NCI-H1436 treated with DMSO at 0.1 percent for 48 hours (cell line): ENCODE measurements at regions not wholly inside any gene's neighbourhood (a gene's known extent, or its start where the extent isn't known, plus 50 kb on each side); places are given as distances from the start of the nearest gene placed in this dataset.

ENCODE experiments used
- DNase-seq: peaks from one replicate; lab custom pipeline; 2025; lab: John Stamatoyannopoulos, UW

- DNase-seq, result peak; percentile 3
Observed at GRCh38 chr18:68623342-68623741, 91.6 kb downstream of the TMX3 start.

- no peak for DNase-seq
Observed at GRCh38 chr18:68611311-68611710, 103.6 kb downstream of the TMX3 start.

DNA sequence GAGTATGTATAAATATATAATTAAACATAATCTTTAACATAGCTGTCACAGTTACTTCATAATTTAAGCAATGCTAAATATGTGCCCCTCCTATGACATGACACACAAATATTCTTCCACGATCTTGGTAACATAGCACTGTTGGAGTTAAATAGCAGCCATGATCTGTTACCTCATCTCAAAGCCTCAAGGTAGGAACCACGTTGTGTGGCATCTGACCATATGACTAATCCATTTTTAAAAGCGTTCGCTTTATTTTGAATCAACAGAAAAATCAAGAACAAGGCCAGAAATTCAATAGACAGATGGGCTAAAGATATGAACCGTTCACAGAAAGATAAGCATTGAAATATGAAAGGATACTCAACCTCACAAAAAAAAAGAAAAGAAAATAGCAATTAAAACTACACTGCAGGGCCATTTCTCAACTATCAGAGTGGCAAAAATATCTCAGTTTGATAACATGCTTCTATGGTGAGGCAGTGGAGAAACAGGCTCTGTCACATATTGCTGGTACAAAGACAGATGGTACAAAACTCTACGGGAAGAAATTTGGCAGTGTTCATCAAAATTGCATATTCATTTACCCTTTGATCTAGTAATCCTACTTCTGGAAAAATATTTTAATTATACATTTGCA is 105.9 kb downstream of the TMX3 start:
- no peak for DNase-seq

- DNase-seq, result no peak
Observed at GRCh38 chr18:68607852-68608251, 107.1 kb downstream of the TMX3 start.

DNA sequence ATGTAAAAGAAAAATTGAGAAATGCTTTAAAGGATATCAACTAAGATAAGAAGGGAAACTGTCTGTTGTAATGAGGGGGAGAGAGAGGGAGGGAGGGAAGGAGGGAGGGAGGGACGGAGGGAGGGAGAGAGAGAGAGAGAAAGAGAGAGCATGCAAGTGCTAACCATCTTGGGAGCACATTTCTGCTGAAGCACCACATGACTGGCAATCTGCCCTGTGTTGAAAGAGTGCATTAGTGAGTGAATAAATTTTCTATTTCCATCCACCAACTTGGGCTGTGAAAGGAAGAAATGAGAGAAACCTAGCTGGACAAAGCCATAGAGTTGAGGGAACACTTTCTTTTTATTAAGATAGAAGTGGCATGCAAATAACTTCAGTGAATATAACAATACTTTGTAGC is 110.7 kb downstream of the TMX3 start:
- DNase-seq, result no peak

- no peak for DNase-seq
Observed at GRCh38 chr18:68596016-68596415, 118.9 kb downstream of the TMX3 start.

GRCh38 chr18:68588169-68588568 is 126.7 kb downstream of the TMX3 start:
- no peak for DNase-seq

GRCh38 chr18:68583685-68584084 is 131.2 kb downstream of the TMX3 start:
- DNase-seq, result no peak

DNA sequence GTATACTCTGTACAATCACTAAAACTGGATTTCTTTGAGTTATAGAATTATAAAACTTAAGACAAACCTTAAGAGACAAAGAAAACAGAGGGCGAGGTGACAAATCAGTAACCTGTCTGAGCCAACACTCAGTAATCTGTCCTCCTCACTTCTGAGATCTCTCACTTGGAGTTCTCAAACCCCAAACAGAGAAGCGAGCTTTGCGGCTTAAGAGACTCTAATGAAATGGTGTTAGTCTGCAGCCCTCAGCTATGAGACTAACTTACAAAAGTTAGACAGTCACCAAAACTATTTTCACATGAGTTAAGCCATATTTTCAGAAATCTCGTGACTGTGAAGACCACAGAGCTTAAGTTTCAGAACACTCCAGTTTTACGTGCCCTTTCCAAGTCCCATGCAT is 140.6 kb downstream of the TMX3 start:
- DNase-seq, result no peak

DNA sequence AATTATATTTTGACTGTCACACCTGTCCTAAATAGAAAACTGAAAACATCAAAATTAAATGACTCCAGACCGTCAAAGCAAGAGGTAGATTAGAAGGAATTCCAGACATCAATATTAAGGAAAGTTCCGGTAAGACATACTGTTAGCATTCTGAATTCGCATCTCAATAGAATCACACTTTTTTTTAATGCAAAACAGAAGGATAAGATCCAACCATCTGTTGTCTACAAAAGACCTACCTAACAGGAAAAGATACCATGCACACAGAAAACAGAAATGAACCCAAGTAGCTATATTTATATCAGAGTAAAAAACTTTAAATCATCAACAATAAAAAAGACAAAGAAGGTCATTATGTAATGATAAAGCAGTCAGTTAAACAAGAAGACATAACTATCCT is 145.0 kb downstream of the TMX3 start:
- DNase-seq, result no peak

DNA sequence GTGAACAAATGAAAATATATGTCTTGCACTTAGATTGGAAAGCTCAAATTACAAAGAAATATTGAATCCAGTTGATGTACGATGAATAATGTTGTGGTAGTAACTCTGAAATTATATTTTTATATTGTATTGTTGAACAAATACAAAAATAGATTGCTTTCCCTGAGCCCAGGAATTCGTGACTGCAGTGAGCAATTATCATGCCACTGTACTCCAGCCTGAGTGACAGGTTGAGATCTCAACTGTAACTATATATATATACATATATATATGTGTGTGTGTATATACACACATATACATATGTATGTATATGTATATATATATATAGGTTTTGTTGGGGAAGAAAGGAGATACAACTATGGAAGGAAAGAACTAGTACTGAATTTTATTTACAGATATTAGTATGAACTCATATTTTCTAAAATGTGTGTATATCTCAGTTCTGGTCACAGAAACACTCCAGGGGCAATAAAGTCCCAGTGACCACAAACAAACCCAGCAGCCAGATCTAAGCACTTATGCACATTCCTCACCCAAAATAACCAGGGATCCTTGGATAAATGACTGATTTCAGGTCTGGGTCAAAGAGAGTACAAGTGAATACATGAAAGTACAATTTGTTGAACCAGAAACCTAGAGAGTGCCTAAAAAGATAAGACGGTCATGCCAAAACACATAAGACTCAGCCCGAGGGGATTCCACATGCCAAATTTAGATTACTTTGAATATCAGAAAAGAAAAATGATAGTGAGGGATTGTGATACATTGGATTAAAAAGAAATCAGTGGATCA is 146.3 kb downstream of the TMX3 start:
- no peak for DNase-seq

- DNase-seq, result no peak
Observed at GRCh38 chr18:68566991-68567390, 147.9 kb downstream of the TMX3 start.

GRCh38 chr18:68564961-68565360 is 149.9 kb downstream of the TMX3 start:
- DNase-seq, result no peak

- DNase-seq, result peak; percentile 18
Observed at GRCh38 chr18:68564351-68564750, 150.6 kb downstream of the TMX3 start.

DNA sequence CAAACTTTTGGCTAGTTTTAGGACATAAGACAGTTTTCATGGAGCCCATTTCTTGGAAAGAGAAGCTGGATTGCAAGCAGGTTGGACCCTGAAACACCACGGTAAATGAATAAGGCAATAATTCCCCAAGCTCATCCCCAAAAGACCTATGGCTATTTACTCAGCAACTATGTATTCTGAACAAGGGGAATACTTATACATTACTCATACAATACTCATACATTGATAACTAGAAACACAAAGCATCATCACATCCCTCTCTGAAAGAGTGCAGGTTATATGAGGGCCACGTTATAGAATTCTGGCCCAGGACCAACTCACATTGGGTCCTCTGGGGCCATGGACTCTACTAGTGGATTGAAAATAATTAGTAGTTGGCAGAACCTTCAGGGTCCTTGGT is 154.8 kb downstream of the TMX3 start:
- DNase-seq, result no peak

- no peak for DNase-seq
Observed at GRCh38 chr18:68557183-68557582, 157.7 kb downstream of the TMX3 start.

- no peak for DNase-seq
Observed at GRCh38 chr18:68555879-68556301, 159.0 kb downstream of the TMX3 start.

DNA sequence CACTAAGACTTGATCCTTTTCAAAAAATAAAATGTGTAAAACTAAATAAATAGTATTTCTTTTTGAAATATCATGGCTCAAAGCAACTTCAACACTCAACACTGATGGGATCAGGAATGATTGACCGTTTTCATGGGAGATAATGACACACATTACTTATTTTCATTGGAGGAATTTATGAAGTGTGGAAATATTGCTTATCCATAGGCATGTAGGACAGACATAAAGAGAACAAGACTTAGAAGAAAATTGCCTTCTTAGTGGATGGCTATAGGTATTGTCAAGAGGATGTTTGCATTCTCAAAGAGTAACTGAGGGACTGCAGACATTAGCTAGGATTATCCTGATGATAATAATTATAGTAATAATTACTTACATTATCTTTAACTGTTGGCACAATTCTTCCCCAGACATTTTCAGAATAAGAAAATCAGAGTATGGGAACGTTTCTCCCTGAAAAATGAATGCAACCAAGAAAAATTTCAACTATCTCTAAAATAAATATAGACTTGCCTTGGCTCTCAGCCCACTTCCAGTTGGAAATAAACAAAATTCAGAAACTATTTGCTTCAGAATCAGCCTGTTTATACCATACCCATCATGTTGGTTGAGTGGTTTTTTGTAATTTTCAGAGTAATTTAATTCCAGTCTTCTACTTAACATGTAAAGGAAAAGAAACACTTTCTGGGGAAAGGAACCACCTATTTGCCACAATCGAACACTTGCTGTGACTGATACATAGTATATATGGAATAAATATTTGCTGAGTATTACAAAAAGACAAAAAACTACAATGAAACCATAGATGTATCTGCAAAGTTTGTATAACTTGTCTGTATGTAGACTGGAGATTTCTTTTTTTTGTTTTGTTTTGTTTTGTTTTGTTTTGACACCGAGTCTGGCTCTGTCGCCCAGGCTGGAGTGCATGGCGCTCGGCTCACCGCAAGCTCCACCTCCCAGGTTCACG is 165.7 kb downstream of the TMX3 start:
- no peak for DNase-seq

- DNase-seq, result no peak
Observed at GRCh38 chr18:68543344-68543743, 171.6 kb downstream of the TMX3 start.

GRCh38 chr18:68542846-68543245 is 172.1 kb downstream of the TMX3 start:
- DNase-seq, result no peak

DNA sequence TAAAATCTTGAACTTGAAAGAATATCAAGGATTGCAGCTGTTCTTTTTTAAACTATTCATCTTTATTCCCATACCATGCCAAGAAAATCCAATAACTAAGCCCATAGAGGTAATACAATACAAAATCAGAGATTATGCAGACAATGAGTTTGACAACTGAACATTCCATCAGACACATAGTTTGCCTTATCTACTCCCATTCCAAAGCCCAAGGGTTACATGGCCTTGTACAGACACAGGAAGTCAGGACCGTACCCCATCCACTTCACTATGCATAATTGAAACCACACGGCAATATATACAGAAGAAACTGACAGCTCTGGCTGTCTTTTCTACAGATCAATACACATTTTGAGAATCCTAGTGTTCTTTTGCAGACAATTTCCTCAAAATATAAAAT is 181.3 kb downstream of the TMX3 start:
- no peak for DNase-seq

GRCh38 chr18:68532328-68532885 is 182.5 kb downstream of the TMX3 start:
- no peak for DNase-seq
